HG03159 (cell line): ENCODE measurements at regions not wholly inside any gene's neighbourhood (a gene's known extent, or its start where the extent isn't known, plus 50 kb on each side); places are given as distances from the start of the nearest gene placed in this dataset.
"Not testable (repeated sequence)": the region's sequence is repeated elsewhere in the genome, so short reads cannot be mapped to it uniquely, and the experiment has no call there.

Experiments used
- ATAC-seq: cut with Tn5 transposase; IDR thresholded peaks from one replicate; pipeline ENCODE4 v1.9.1; 2021; ENCODE audit warnings: mild to moderate bottlenecking, moderate library complexity; ENCODE audit not compliant: unreplicated experiment

DNA sequence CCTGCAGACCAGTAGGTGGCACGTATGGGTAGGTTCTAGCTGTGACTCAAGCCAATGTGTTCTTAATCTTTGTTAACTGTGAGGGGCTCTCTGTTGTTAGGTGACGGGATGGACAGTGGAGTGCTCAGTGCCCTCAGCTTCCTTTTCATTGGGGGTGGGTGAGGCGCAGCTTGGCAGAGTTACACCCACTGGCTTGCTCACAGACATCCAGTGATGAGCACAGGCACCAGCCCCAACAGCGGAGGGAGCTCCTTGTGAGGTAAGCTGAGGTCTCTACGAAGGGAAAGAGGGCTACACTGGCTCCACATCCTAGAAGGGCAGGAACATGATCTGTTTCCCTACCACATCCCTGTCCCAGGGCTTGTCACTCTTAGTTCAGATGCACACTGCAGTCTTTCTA lies 871.3 kb downstream of the LRRIQ3 start:
- no peak for ATAC-seq

- no peak for ATAC-seq
These were observed 887.1 kb downstream of the LRRIQ3 start for GRCh38 chr1:73310797-73311381.

DNA sequence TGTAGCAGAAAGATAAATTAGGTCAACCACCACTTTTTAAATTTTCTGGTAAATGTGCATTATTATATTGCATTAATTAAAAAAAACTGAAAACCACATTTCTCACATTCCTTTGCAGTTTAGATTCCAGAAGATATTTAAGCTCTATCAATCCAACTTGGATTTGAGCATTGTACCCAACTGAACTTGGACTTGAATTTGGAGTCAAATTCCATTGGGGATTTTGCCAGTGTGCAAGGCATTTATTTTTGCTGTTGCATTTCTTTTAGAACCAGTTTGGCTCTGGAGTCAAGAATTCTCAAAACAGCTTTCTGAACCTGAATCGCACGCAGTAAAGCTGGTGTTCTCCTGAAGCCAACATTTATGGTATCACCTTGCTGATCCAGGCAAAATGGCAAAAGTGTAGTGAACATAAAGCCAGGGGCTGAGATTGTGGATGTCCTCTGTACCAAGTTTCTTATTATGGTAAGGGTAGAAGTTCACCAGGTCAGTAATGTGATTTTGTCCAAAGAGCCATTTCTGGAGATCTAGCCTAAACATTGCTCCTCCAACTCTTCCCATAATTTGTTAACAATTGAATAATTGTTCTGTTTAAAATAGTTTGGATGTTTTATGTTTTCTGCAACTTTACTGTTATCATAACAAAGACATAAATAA lies 890.9 kb downstream of the LRRIQ3 start:
- ATAC-seq: no peak

DNA sequence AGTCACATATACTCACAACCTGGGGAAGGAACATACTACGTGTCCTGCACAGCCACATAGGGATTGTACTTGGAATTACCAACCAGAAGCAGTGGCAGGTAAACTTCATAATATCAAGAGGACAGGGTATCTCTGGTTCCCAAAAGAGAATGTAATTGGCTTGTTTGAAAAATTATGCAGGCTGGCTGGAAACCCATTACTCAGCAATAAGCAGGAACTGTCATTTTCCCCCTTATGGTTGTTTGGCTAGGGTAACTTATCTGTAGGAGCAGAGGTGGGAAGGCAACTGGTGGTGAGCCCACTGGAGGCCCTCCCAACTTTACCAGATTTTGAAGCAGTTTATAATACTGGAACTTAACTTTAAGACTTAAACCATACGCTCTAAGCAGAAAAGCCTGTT lies 924.1 kb downstream of the LRRIQ3 start:
- ATAC-seq: no peak

- not testable (repeated sequence) for ATAC-seq
These were observed 952.8 kb downstream of the LRRIQ3 start for GRCh38 chr1:73245196-73245595.

GRCh38 chr1:73218995-73219546 lies 936.7 kb upstream of the NEGR1 start:
- ATAC-seq: no peak

GRCh38 chr1:73205294-73205973 lies 923.1 kb upstream of the NEGR1 start:
- ATAC-seq: no peak

GRCh38 chr1:73197972-73198371 lies 915.6 kb upstream of the NEGR1 start:
- no peak for ATAC-seq

- ATAC-seq: no peak
These were observed 912.6 kb upstream of the NEGR1 start for GRCh38 chr1:73194965-73195364.

DNA sequence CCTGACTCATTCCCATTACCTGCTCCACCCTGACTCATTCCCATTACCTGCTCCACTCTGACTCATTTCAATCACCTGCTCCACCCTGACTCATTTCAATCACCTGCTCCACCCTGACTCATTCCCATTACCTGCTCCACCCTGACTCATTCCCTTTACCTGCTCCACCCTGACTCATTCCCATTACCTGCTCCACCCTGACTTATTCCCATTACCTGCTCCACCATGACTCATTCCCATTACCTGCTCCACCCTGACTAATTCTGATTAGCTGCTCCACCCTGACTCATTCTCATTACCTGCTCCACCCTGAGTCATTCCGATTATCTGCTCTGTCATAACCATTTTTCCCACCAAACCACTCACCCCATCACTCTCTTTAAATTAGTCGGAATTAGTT lies 901.2 kb upstream of the NEGR1 start:
- ATAC-seq: not testable (repeated sequence)

DNA sequence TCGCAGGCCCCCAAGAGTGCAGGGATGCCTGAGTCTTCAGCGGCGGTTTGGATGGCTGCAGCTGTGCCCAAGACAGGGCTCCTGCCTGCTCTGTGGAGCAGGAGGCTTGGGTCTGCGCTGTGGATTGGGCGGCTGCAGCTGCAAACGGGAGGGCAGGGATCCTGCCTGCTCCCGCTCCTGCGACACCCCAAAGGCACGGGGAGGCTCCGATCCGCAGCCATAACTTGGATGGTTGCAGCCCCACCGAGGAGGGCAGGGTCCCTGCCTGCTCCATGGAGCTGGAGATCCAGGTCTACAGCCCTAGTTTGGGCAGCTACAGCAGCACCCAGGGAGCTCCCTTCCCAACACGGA lies 898.8 kb upstream of the NEGR1 start:
- no peak for ATAC-seq

GRCh38 chr1:73180397-73181189 lies 898.3 kb upstream of the NEGR1 start:
- ATAC-seq: no peak

- no peak for ATAC-seq
These were observed 894.6 kb upstream of the NEGR1 start for GRCh38 chr1:73176902-73177301.

- ATAC-seq: no peak
These were observed 884.8 kb upstream of the NEGR1 start for GRCh38 chr1:73167009-73167657.

- ATAC-seq: no peak
These were observed 880.2 kb upstream of the NEGR1 start for GRCh38 chr1:73162564-73162963.

DNA sequence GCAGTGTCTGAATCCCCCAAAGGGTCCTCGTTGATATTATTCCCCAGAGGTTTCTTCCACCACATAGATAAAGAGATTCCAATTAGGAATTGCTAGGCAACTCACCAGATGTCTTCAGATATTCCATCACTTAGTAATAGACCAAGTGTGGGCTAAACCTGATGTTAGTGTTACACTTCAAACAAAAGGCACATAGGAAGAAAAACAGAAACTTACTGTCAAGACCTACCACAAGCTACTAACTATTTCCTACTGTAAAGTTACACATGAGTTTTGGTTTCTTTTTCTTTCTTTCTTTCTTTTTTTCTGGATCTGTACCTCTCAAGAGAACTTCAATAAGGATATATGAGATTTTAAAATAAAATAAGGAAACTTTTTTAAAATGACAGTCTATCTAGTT lies 879.1 kb upstream of the NEGR1 start:
- ATAC-seq: no peak

DNA sequence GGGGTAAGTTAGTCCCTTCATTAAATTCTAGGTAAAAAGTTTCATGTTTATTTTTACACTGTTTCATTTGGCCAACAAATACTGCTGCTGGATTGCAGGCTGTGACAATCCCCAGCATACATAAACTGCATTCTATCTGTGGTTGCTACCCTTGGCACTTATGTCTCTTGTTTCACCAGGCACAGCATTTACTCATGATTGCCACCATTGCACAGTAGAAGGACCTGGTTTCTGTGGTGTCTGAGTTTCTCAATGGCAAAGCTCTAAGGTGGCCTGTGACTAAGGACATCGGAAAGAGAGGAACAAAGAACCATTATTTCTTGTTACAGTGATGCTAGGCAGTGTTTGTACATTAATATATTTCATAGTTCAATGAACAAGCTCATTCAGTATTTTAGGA lies 878.4 kb upstream of the NEGR1 start:
- no peak for ATAC-seq

DNA sequence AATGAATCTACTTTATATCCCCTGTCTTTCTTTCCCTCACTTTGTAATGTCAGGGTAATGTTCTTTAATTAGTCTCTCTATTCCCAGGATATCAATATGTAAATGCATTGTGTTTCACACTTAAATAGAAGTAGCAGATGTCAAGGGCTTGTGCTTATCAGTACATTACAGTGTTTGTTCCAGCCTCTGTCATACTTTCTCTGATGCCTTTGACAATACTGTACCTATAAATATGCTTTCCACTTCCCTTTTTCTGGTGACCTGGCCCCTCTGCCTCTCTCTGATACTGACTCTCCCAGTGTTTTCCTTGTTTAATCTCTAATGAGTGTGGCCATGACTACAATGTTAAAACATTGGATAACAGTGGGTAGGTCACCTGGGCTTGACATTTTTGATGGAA lies 862.0 kb upstream of the NEGR1 start:
- ATAC-seq: no peak

- no peak for ATAC-seq
These were observed 854.6 kb upstream of the NEGR1 start for GRCh38 chr1:73136975-73137374.

- ATAC-seq: no peak
These were observed 824.6 kb upstream of the NEGR1 start for GRCh38 chr1:73106931-73107330.

DNA sequence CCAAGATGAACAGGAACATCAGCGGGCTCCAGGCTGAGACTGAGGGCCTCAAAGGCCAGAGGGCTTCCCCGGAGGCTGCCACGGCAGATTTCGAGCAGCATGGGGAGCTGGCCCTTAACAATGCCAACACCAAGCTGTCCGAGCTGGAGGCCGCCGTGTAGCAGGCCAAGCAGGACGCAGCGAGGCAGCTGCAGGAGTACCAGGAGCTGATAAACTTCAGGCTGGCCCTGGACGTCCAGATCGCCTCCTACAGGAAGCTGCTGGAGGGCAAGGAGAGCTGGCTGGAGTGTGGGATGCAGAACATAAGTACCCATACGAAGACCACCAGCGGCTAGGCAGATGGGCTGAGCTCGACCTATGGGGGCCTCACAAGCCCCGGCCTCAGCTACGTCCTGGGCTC lies 823.4 kb upstream of the NEGR1 start:
- ATAC-seq: no peak
